Gastroesophageal sphincter (tissue), 3 donors: ENCODE measurements at regions not wholly inside any gene's neighbourhood (a gene's known extent, or its start where the extent isn't known, plus 50 kb on each side); places are given as distances from the start of the nearest gene placed in this dataset.

Experiments
- CTCF ChIP-seq, 4 experiments: fragments of 200-600 bp in 2 of 4; fragments of 450-650 bp in 2 of 4; sonication (generic) in 1 of 4; IDR thresholded peaks; one replicate each; pipeline ENCODE4 v1.5.1; 2017 to 2019; ENCODE audit warnings: antibody characterized with exemption in 4 of 4, mild to moderate bottlenecking in 2 of 4, moderate library complexity in 2 of 4
- EP300 ChIP-seq: sonication (generic); formaldehyde crosslinking; IDR thresholded peaks from one replicate; pipeline ENCODE4 v1.6.1; 2017; ENCODE audit warnings: antibody characterized with exemption, mild to moderate bottlenecking
- POLR2A ChIP-seq, 2 donors: fragments of 450-650 bp; IDR thresholded peaks; one replicate each; pipeline ENCODE4 v1.6.1; 2017; ENCODE audit warnings: antibody characterized with exemption in 2 of 2, mild to moderate bottlenecking in 2 of 2, moderate library complexity in 1 of 2
- POLR2AphosphoS5 ChIP-seq: sonication (generic); formaldehyde crosslinking; IDR thresholded peaks from one replicate; pipeline ENCODE4 v1.6.1; 2017; ENCODE audit warnings: antibody characterized with exemption

- TF ChIP-seq CTCF (IDR thresholded peaks at IDR 0.05) (no peak), POLR2AphosphoS5 (no peak), POLR2A (IDR thresholded peaks at IDR 0.05) (no peak), EP300 (no peak)
Observed at GRCh38 chr1:191636345-191636744, 521.9 kb upstream of the RGS18 start.
